IMR-90 (cell line): ENCODE measurements at regions not wholly inside any gene's neighbourhood (a gene's known extent, or its start where the extent isn't known, plus 50 kb on each side); places are given as distances from the start of the nearest gene placed in this dataset.

Experiments
- ATAC-seq: fragments of 200-7000 bp; cut with Tn5 transposase; 2 replicates; pipeline ENCODE4 v1.9.1; 2020; ENCODE audit warnings: low read depth, mild to moderate bottlenecking, moderate library complexity
- BruUV-seq: library from RNA; stranded (reverse); fragments of 400-500 nt; replicated peaks from 2 replicates; lab custom pipeline; 2021; lab: Mats Ljungman, UMichigan
- CTCF ChIA-PET: fragments of 300-600 bp; formaldehyde crosslinking; extraction: SDS; loops from one replicate; lab custom pipeline; 2021; ENCODE audit warnings: antibody characterized with exemption; lab: Yijun Ruan, JAX
- POLR2A ChIA-PET: fragments of 300-600 bp; sonication (Branson Sonifier 250); formaldehyde crosslinking; loops from one replicate; lab custom pipeline; 2022; ENCODE audit warnings: antibody characterized with exemption; ENCODE audit not compliant: unreplicated experiment; lab: Charles Lee
- DNase-seq: peaks from one replicate; pipeline ENCODE4 v3.0.0; 2013
- H2AFZ ChIP-seq: replicated peaks from 2 replicates; pipeline ENCODE3; 2013; ENCODE audit warnings: low read length, mild to moderate bottlenecking; ENCODE audit not compliant: poor library complexity
- H2AK5ac ChIP-seq: 2 replicates; pipeline ENCODE4 v1.6.1; 2013; ENCODE audit warnings: low read depth, low read length, inconsistent platforms
- H2AK9ac ChIP-seq: replicated peaks from 2 replicates; pipeline ENCODE3; 2013; ENCODE audit warnings: mild to moderate bottlenecking, low read depth, low read length, moderate library complexity; ENCODE audit not compliant: poor library complexity
- H2BK120ac ChIP-seq: 2 replicates; pipeline ENCODE4 v1.6.1; 2013; ENCODE audit warnings: low read depth, low read length, inconsistent platforms
- H2BK15ac ChIP-seq: 3 replicates; pipeline ENCODE4 v1.6.1; 2013; ENCODE audit warnings: low read depth, low read length, inconsistent platforms
- H2BK20ac ChIP-seq: 2 replicates; pipeline ENCODE4 v1.6.1; 2013; ENCODE audit warnings: low read depth, mild to moderate bottlenecking, inconsistent platforms, low read length, moderate library complexity
- H2BK5ac ChIP-seq: 2 replicates; pipeline ENCODE4 v1.6.1; 2013; ENCODE audit warnings: mild to moderate bottlenecking, low read depth, low read length, inconsistent platforms; ENCODE audit not compliant: poor library complexity, severe bottlenecking
- H3K14ac ChIP-seq: replicated peaks from 2 replicates; pipeline ENCODE4 v1.6.1; 2013; ENCODE audit warnings: low read depth, low read length, inconsistent platforms
- H3K18ac ChIP-seq: 2 replicates; pipeline ENCODE4 v1.6.1; 2013; ENCODE audit warnings: low read depth, low read length, control low read depth
- H3K23ac ChIP-seq: 2 replicates; pipeline ENCODE4 v1.6.1; 2013; ENCODE audit warnings: low read depth, low read length, inconsistent platforms
- H3K27ac ChIP-seq: 2 replicates; pipeline ENCODE4 v1.5.1; 2013; ENCODE audit warnings: mild to moderate bottlenecking, control low read depth, low read length; ENCODE audit not compliant: insufficient read depth
- H3K27me3 ChIP-seq: 2 replicates; pipeline ENCODE4 v1.6.1; 2013; ENCODE audit warnings: low read length; ENCODE audit not compliant: control insufficient read depth, insufficient read depth
- H3K36me3 ChIP-seq: 2 replicates; pipeline ENCODE4 v1.6.1; 2013; ENCODE audit warnings: low read length, mixed read lengths; ENCODE audit not compliant: control insufficient read depth, insufficient read depth
- H3K4ac ChIP-seq: 2 replicates; pipeline ENCODE4 v1.6.1; 2013; ENCODE audit warnings: low read depth, low read length, inconsistent platforms
- H3K4me1 ChIP-seq: 2 replicates; pipeline ENCODE4 v1.6.1; 2013; ENCODE audit warnings: low read length, mixed read lengths; ENCODE audit not compliant: control insufficient read depth, insufficient read depth
- H3K4me2 ChIP-seq: 2 replicates; pipeline ENCODE4 v1.6.1; 2013; ENCODE audit warnings: low read depth, mild to moderate bottlenecking, control low read depth, low read length, moderate library complexity
- H3K4me3 ChIP-seq: 2 replicates; pipeline ENCODE4 v1.5.1; 2013; ENCODE audit warnings: low read depth, mild to moderate bottlenecking, control low read depth, low read length, moderate library complexity; ENCODE audit not compliant: insufficient read depth
- H3K56ac ChIP-seq: 2 replicates; pipeline ENCODE4 v1.6.1; 2013; ENCODE audit warnings: low read length, inconsistent platforms; ENCODE audit not compliant: insufficient read depth; ENCODE audit errors: extremely low read depth
- H3K79me1 ChIP-seq, 2 experiments: 2 replicates each; pipeline ENCODE4 v1.6.1; 2013; ENCODE audit warnings: low read length in 2 of 2, inconsistent platforms in 1 of 2, low read depth in 1 of 2
- H3K9ac ChIP-seq: 2 replicates; pipeline ENCODE4 v1.6.1; 2013; ENCODE audit warnings: low read depth, low read length, control low read depth
- H3K9me1 ChIP-seq: 2 replicates; pipeline ENCODE4 v1.6.1; 2013; ENCODE audit warnings: low read length, inconsistent platforms; ENCODE audit not compliant: insufficient read depth
- H3K9me3 ChIP-seq: 2 replicates; pipeline ENCODE4 v1.6.1; 2013; ENCODE audit warnings: low read length; ENCODE audit not compliant: control insufficient read depth, insufficient read depth
- H4K20me1 ChIP-seq: 2 replicates; pipeline ENCODE4 v1.6.1; 2013; ENCODE audit warnings: low read length, inconsistent platforms; ENCODE audit not compliant: insufficient read depth
- H4K5ac ChIP-seq: 2 replicates; pipeline ENCODE4 v1.6.1; 2013; ENCODE audit warnings: mild to moderate bottlenecking, low read depth, low read length, control low read depth
- H4K8ac ChIP-seq, 2 experiments: 2 replicates each; pipeline ENCODE4 v1.6.1; 2013; ENCODE audit warnings: low read depth in 2 of 2, low read length in 2 of 2, control low read depth in 1 of 2, inconsistent platforms in 1 of 2
- H4K91ac ChIP-seq: 2 replicates; pipeline ENCODE4 v1.6.1; 2013; ENCODE audit warnings: low read depth, low read length, inconsistent platforms; ENCODE audit not compliant: insufficient read depth
- BHLHE40 ChIP-seq: fragments of 150-350 bp; IDR thresholded peaks from 2 replicates; pipeline ENCODE4 v1.6.1; 2016; ENCODE audit warnings: mild to moderate bottlenecking, low read depth, low read length
- CEBPB ChIP-seq: IDR thresholded peaks from 2 replicates; pipeline ENCODE4 v1.6.1; 2012; ENCODE audit warnings: low read depth, low read length, improper control_type of control experiment
- ELK1 ChIP-seq: fragments of 150-350 bp; IDR thresholded peaks from 2 replicates; pipeline ENCODE4 v1.6.1; 2016; ENCODE audit warnings: low read depth, mild to moderate bottlenecking, low read length, moderate library complexity, borderline replicate concordance
- FOS ChIP-seq: fragments of 150-350 bp; IDR thresholded peaks from 2 replicates; pipeline ENCODE4 v1.6.1; 2016; ENCODE audit warnings: low read depth, low read length
- MAFK ChIP-seq: IDR thresholded peaks from 2 replicates; pipeline ENCODE4 v1.6.1; 2012; ENCODE audit warnings: low read depth, low read length, improper control_type of control experiment
- MAZ ChIP-seq: IDR thresholded peaks from 2 replicates; pipeline ENCODE4 v1.6.1; 2012; ENCODE audit warnings: low read depth, mild to moderate bottlenecking, low read length, improper control_type of control experiment, moderate library complexity, borderline replicate concordance
- NFE2L2 ChIP-seq: fragments of 150-350 bp; IDR thresholded peaks from 2 replicates; pipeline ENCODE4 v1.6.1; 2016; ENCODE audit warnings: low read depth, mild to moderate bottlenecking, low read length
- POLR2A ChIP-seq: IDR thresholded peaks from 2 replicates; pipeline ENCODE4 v1.6.1; 2012; ENCODE audit warnings: mild to moderate bottlenecking, low read depth, low read length
- RAD21 ChIP-seq: IDR thresholded peaks from 2 replicates; pipeline ENCODE4 v1.6.1; 2012; ENCODE audit warnings: low read length, improper control_type of control experiment
- RFX5 ChIP-seq: IDR thresholded peaks from 2 replicates; pipeline ENCODE4 v1.8.0; 2012; ENCODE audit warnings: low read depth, mild to moderate bottlenecking, low read length, moderate library complexity
- SMC3 ChIP-seq: fragments of 150-350 bp; IDR thresholded peaks from 2 replicates; pipeline ENCODE4 v1.6.1; 2016; ENCODE audit warnings: low read depth, mild to moderate bottlenecking, antibody characterized with exemption, low read length, moderate library complexity
- USF2 ChIP-seq: fragments of 150-350 bp; IDR thresholded peaks from 2 replicates; pipeline ENCODE4 v1.6.1; 2017; ENCODE audit warnings: mild to moderate bottlenecking, antibody characterized with exemption, low read length, low read depth
- WGBS, 2 experiments: methylation state at CpG; one replicate each; pipeline versions ENCODE4 v1.1.5 to v1.1.7; 2013; ENCODE audit warnings: missing lambda C conversion rate in 2 of 2; ENCODE audit not compliant: insufficient read length in 1 of 2; ENCODE audit errors: extremely low coverage in 2 of 2; 5-methylcytosine and 5-hydroxymethylcytosine counted together
- dilution Hi-C: fragments of 300-500 bp; cut with HindIII; formaldehyde crosslinking; loops from one replicate; pipeline ENCODE4 v1.14.3; 2018; ENCODE audit warnings: low sequenced_read_pairs; ENCODE audit not compliant: unreplicated experiment
- in situ Hi-C: fragments of 300-500 bp; cut with MboI; formaldehyde crosslinking; loops from 3 replicates; pipeline ENCODE4 v1.14.3; 2019; ENCODE audit warnings: low sequenced_read_pairs, inconsistent platforms, mixed read lengths
- intact Hi-C: fragments of 100-400 bp; cut with micrococcal nuclease; formaldehyde crosslinking; loops from 2 replicates; pipeline ENCODE4 v1.10.0; 2022
- TF ChIP-seq, protein P1 (sequence below): conservative IDR thresholded peaks from 2 replicates; pipeline ENCODE4 v1.5.1; 2012; ENCODE audit warnings: mild to moderate bottlenecking, low read depth, low read length, improper control_type of control experiment

DNA sequence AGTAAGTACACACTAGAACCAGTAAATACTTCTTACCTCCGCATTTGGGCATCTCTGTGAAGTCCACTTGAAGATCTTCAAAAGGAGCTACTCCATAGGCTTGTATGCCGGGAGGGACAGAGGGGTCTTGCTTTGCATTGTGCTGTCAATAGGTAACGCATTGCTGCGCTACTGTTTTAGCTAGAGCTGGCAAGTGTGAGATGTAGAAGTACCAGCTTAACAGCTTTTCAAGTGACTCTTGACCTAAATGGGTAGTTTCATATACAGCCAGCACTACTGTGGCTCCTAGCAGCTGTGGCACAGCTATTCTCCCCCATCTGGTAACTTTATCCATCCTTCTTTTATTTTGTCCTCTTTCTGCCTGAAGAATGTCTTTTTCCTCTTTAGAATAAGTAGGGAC is 205.3 kb upstream of the KLF8 start:
- in situ Hi-C loops (no loop called here), intact Hi-C loops (no loop called here), dilution Hi-C loops (no loop called here)
- Histone ChIP-seq H2BK15ac (no peak overlapping the region), H3K4me1 (no peaks in the 10 kb centered on the region), H2AFZ (no peak overlapping the region), H3K4ac (no peak overlapping the region), H3K9ac (no peak overlapping the region), H4K8ac (no peak overlapping the region), H2BK5ac (no peak overlapping the region), H3K27me3 (no peaks in the 10 kb centered on the region), H2AK5ac (no peak overlapping the region), H3K79me1 (no peaks in the 10 kb centered on the region), H2BK20ac (no peak overlapping the region), H4K20me1 (no peaks in the 10 kb centered on the region), H3K23ac (no peak overlapping the region), H3K4me3 (no peak overlapping the region), H2AK9ac (no peak overlapping the region), H4K91ac (no peak overlapping the region), H3K36me3 (no peaks in the 10 kb centered on the region), H3K4me2 (no peak overlapping the region), H3K9me1 (no peaks in the 10 kb centered on the region), H3K9me3 (peaks cover 3% of the 10 kb centered on the region; the same call in 1 of the 2 replicates), H3K14ac (no peak overlapping the region), H3K56ac (no peak overlapping the region), H2BK120ac (no peak overlapping the region), H3K18ac (no peak overlapping the region), H3K27ac (no peak overlapping the region), H4K5ac (no peak overlapping the region)
- TF ChIP-seq RAD21 (no peak), CEBPB (no peak), NFE2L2 (no peak), SMC3 (no peak), BHLHE40 (no peak), FOS (no peak), RFX5 (no peak), USF2 (no peak), MAFK (no peak), ELK1 (no peak), POLR2A (no peak), MAZ (no peak)
- TF ChIP-seq, protein P1, sequence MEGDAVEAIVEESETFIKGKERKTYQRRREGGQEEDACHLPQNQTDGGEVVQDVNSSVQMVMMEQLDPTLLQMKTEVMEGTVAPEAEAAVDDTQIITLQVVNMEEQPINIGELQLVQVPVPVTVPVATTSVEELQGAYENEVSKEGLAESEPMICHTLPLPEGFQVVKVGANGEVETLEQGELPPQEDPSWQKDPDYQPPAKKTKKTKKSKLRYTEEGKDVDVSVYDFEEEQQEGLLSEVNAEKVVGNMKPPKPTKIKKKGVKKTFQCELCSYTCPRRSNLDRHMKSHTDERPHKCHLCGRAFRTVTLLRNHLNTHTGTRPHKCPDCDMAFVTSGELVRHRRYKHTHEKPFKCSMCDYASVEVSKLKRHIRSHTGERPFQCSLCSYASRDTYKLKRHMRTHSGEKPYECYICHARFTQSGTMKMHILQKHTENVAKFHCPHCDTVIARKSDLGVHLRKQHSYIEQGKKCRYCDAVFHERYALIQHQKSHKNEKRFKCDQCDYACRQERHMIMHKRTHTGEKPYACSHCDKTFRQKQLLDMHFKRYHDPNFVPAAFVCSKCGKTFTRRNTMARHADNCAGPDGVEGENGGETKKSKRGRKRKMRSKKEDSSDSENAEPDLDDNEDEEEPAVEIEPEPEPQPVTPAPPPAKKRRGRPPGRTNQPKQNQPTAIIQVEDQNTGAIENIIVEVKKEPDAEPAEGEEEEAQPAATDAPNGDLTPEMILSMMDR = no peak
- DNase-seq (no peak), ATAC-seq (no peak)
- BruUV-seq = no TSS peak
- CTCF ChIA-PET = no interaction called here
- POLR2A ChIA-PET = no interaction called here
- no CpG with 5 or more reads among the region's 4 CpGs for WGBS, 2 experiments
